ENCODE measurements at regions not wholly inside any gene's neighbourhood (a gene's known extent, or its start where the extent isn't known, plus 50 kb on each side); places are given as distances from the start of the nearest gene placed in this dataset.

GRCh38 chr1:37274938-37275631 is 199.3 kb upstream of the ZC3H12A start:
- TF ChIP-seq POLR2A (IDR thresholded peaks at IDR 0.05; ENCODE audit: low read depth, low read length) (no peak), POLR2AphosphoS5 (IDR thresholded peaks at IDR 0.05; ENCODE audit: insufficient read depth, low read depth, low read length) (no peak), CTCF (IDR thresholded peaks at IDR 0.05; ENCODE audit: extremely low read depth in 1 of 2, insufficient read depth in 1 of 2, low read depth in 1 of 2, low read length in 2 of 2) (no peak)

All from endothelial cell of umbilical vein (primary cell).